DOHH2 (cell line): ENCODE measurements at regions not wholly inside any gene's neighbourhood (a gene's known extent, or its start where the extent isn't known, plus 50 kb on each side); places are given as distances from the start of the nearest gene placed in this dataset.

Experiments used
- EZH2phosphoT487 ChIP-seq: fragments of 200-600 bp; sonication (generic); IDR thresholded peaks from 2 replicates; pipeline ENCODE4 v1.6.1; 2017; ENCODE audit warnings: borderline replicate concordance, mild to moderate bottlenecking, antibody characterized with exemption, low read length, moderate library complexity, mixed read lengths
- TF ChIP-seq, protein P1 (sequence below): fragments of 200-600 bp; sonication (generic); IDR thresholded peaks from one replicate; pipeline ENCODE4 v1.5.1; 2014; ENCODE audit warnings: antibody characterized with exemption, mild to moderate bottlenecking, low read depth, low read length; ENCODE audit not compliant: poor library complexity, severe bottlenecking

DNA sequence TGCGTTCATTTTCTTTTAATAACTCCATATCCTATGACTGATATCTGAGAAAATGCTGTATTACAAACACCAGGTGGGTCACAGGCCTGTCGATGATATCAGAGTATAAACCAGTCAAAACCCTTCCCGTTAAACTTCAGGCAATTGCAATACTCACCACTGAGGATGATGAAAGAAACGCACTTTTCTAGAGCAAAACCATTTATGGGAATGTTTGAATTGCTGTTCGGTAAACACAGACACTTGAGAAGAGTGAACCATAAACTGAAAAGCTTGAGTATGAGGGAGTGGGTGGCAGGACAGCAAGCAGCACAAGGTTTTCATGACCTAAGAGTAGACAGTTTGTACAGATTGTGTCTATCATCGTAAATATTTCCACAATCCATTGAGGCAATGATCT lies 139.8 kb upstream of the CEP126 start:
- TF ChIP-seq, protein P1, sequence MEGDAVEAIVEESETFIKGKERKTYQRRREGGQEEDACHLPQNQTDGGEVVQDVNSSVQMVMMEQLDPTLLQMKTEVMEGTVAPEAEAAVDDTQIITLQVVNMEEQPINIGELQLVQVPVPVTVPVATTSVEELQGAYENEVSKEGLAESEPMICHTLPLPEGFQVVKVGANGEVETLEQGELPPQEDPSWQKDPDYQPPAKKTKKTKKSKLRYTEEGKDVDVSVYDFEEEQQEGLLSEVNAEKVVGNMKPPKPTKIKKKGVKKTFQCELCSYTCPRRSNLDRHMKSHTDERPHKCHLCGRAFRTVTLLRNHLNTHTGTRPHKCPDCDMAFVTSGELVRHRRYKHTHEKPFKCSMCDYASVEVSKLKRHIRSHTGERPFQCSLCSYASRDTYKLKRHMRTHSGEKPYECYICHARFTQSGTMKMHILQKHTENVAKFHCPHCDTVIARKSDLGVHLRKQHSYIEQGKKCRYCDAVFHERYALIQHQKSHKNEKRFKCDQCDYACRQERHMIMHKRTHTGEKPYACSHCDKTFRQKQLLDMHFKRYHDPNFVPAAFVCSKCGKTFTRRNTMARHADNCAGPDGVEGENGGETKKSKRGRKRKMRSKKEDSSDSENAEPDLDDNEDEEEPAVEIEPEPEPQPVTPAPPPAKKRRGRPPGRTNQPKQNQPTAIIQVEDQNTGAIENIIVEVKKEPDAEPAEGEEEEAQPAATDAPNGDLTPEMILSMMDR, result no peak
- TF ChIP-seq EZH2phosphoT487, result no peak
